ENCODE measurements at regions not wholly inside any gene's neighbourhood (a gene's known extent, or its start where the extent isn't known, plus 50 kb on each side); places are given as distances from the start of the nearest gene placed in this dataset.

DNA sequence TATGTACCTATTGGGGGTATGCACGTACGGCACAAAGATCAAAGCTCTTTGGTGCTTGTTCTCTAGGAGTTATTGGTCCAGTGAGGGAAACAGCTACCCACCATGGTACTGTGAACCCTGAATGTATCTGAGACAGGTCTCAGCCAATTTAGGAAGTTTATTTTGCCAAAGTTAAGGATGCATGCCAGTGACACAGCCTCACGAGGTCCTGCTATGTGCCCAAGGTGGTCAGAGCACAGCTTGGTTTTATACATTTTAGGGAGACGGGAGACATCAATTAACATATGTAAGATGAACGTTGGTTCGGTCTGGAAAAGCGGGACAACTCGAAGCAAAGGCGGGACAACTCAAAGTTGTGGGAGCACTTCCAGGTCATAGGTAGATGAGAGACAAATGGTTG lies 75.8 kb downstream of the SOWAHC start:
- H3K23ac ChIP-seq (ENCODE audit: low read length): no peak overlapping the region
- peak overlapping the region; percentile 65 for H2BK120ac ChIP-seq (ENCODE audit: insufficient read depth, low read length, poor library complexity)
- no peaks in the 10 kb centered on the region for H3K9me3 ChIP-seq (ENCODE audit: insufficient read depth, low read depth, low read length)
- WGBS (ENCODE audit: extremely low coverage, insufficient coverage, insufficient read length): no CpG with 5 or more reads among the region's 9 CpGs
- no peak overlapping the region for H3K9ac ChIP-seq (ENCODE audit: low read length)
- H4K91ac ChIP-seq (ENCODE audit: low read depth, low read length): peak overlapping the region; percentile 88
- peak overlapping the region; percentile 3 for H2AFZ ChIP-seq (ENCODE audit: insufficient read depth, low read length, poor library complexity)
- peak overlapping the region; percentile 26 for H4K8ac ChIP-seq (ENCODE audit: low read depth, low read length)
- peak overlapping the region; percentile 54 for H2BK5ac ChIP-seq (ENCODE audit: low read depth, low read length, poor library complexity)
- DNase-seq: no peak
- H3K4me1 ChIP-seq (ENCODE audit: control insufficient read depth in 1 of 2, insufficient read depth in 2 of 2, low read length in 2 of 2): peaks cover 37 to 43% of the 10 kb centered on the region in 2 experiments
- peak overlapping the region; percentile 42 for H3K14ac ChIP-seq (ENCODE audit: low read length)
- H3K4ac ChIP-seq (ENCODE audit: low read depth, low read length): peak overlapping the region; percentile 60
- no peak overlapping the region for H3K4me3 ChIP-seq (ENCODE audit: low read depth, low read length)
- no peak overlapping the region for H3K4me2 ChIP-seq (ENCODE audit: low read length)
- H3K27ac ChIP-seq (ENCODE audit: low read depth, low read length): peak overlapping the region; percentile 59
- peak overlapping the region; percentile 46 for H3K18ac ChIP-seq (ENCODE audit: low read length)
- peak overlapping the region; percentile 79 for H2AK5ac ChIP-seq (ENCODE audit: low read length)
- H2BK12ac ChIP-seq (ENCODE audit: low read length): peak overlapping the region; percentile 86
- H3K27me3 ChIP-seq (ENCODE audit: insufficient read depth, low read length): no peaks in the 10 kb centered on the region
- H4K12ac ChIP-seq (ENCODE audit: low read depth, low read length): no peak overlapping the region
- H3K79me2 ChIP-seq (ENCODE audit: control insufficient read depth, insufficient read depth, low read length, poor library complexity): peaks cover 2% of the 10 kb centered on the region
- H3K36me3 ChIP-seq (ENCODE audit: control insufficient read depth in 1 of 2, insufficient read depth in 2 of 2, low read length in 2 of 2): no peaks in the 10 kb centered on the region
- H3K79me1 ChIP-seq (ENCODE audit: low read length): peaks cover 38% of the 10 kb centered on the region

- Histone ChIP-seq H3K4me1 (ENCODE audit: control insufficient read depth in 1 of 2, insufficient read depth in 2 of 2, low read length in 2 of 2) (peaks cover 39 to 41% of the 10 kb centered on the region in 2 experiments), H3K4ac (ENCODE audit: low read depth, low read length) (peak overlapping the region; percentile 49), H3K27ac (ENCODE audit: low read depth, low read length) (peak overlapping the region; percentile 59), H3K27me3 (ENCODE audit: insufficient read depth, low read length) (no peaks in the 10 kb centered on the region), H4K8ac (ENCODE audit: low read depth, low read length) (peak overlapping the region; percentile 54), H3K4me2 (ENCODE audit: low read length) (no peak overlapping the region), H3K9me3 (ENCODE audit: insufficient read depth, low read depth, low read length) (no peaks in the 10 kb centered on the region), H3K18ac (ENCODE audit: low read length) (no peak overlapping the region), H3K14ac (ENCODE audit: low read length) (peak overlapping the region; percentile 68), H4K12ac (ENCODE audit: low read depth, low read length) (no peak overlapping the region), H4K91ac (ENCODE audit: low read depth, low read length) (peak overlapping the region; percentile 88), H2AFZ (ENCODE audit: insufficient read depth, low read length, poor library complexity) (peak overlapping the region; percentile 30), H3K79me2 (ENCODE audit: control insufficient read depth, insufficient read depth, low read length, poor library complexity) (peaks cover 2% of the 10 kb centered on the region), H2BK5ac (ENCODE audit: low read depth, low read length, poor library complexity) (peak overlapping the region; percentile 53), H3K9ac (ENCODE audit: low read length) (no peak overlapping the region), H3K23ac (ENCODE audit: low read length) (no peak overlapping the region), H3K4me3 (ENCODE audit: low read depth, low read length) (no peak overlapping the region), H3K79me1 (ENCODE audit: low read length) (peaks cover 38% of the 10 kb centered on the region), H2BK120ac (ENCODE audit: insufficient read depth, low read length, poor library complexity) (peak overlapping the region; percentile 65), H3K36me3 (ENCODE audit: control insufficient read depth in 1 of 2, insufficient read depth in 2 of 2, low read length in 2 of 2) (no peaks in the 10 kb centered on the region), H2AK5ac (ENCODE audit: low read length) (no peak overlapping the region), H2BK12ac (ENCODE audit: low read length) (peak overlapping the region; percentile 85)
- DNase-seq: no peak
- no CpG with 5 or more reads among the region's 6 CpGs for WGBS (ENCODE audit: extremely low coverage, insufficient coverage, insufficient read length)
These were observed 76.3 kb downstream of the SOWAHC start for GRCh38 chr2:109690457-109690821.

DNA sequence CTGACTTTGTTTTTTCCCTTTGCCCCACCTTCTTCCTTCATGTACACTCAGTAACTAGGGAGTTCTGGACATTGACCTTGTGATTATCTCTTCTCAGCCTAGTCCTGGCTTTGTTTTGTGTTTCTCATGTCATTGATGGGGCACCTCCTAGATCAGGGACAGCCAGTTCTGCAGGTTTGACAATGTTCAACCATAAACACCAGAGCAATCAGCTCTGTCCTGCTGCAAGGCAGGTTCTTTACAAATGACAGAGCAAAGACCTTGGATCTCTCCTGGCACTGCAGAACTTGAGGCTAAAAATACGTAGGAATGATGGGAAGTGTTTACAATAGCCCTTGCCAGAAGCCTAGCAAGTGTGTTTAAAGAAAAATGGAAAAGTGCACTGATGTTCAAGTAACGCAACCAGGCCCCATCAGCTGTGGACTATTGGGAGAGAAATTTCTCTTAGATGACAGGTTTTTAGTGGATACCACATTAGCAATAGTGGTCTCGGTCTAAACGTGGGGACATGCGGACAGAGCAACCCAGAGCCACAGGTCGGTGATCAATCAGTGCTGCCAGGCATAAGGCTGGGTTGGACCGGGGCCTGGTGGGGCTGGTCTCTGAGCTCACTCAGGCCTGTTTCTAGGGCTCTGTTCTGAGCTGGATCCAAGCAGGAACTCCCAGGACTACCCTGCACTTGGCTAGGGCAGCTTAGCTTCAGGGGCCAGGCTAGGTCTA lies 76.8 kb downstream of the SOWAHC start:
- H3K27ac ChIP-seq (ENCODE audit: low read depth, low read length): peak overlapping the region; percentile 92
- H3K9ac ChIP-seq (ENCODE audit: low read length): no peak overlapping the region
- no CpG with 5 or more reads among the region's 7 CpGs for WGBS (ENCODE audit: extremely low coverage, insufficient coverage, insufficient read length)
- H3K27me3 ChIP-seq (ENCODE audit: insufficient read depth, low read length): no peaks in the 10 kb centered on the region
- H3K23ac ChIP-seq (ENCODE audit: low read length): no peak overlapping the region
- peaks cover 39 to 40% of the 10 kb centered on the region in 2 experiments for H3K4me1 ChIP-seq (ENCODE audit: control insufficient read depth in 1 of 2, insufficient read depth in 2 of 2, low read length in 2 of 2)
- H4K8ac ChIP-seq (ENCODE audit: low read depth, low read length): peak overlapping the region; percentile 48
- H3K36me3 ChIP-seq (ENCODE audit: control insufficient read depth in 1 of 2, insufficient read depth in 2 of 2, low read length in 2 of 2): no peaks in the 10 kb centered on the region
- peak overlapping the region; percentile 93 for H2BK5ac ChIP-seq (ENCODE audit: low read depth, low read length, poor library complexity)
- DNase-seq: peak; percentile 52 to 79
- peak overlapping the region; percentile 1 for H3K4me2 ChIP-seq (ENCODE audit: low read length)
- peak overlapping the region; percentile 49 for H2AK5ac ChIP-seq (ENCODE audit: low read length)
- peak overlapping the region; percentile 75 for H3K18ac ChIP-seq (ENCODE audit: low read length)
- peak overlapping the region; percentile 30 for H3K4ac ChIP-seq (ENCODE audit: low read depth, low read length)
- peak overlapping the region; percentile 89 for H2BK120ac ChIP-seq (ENCODE audit: insufficient read depth, low read length, poor library complexity)
- H3K79me1 ChIP-seq (ENCODE audit: low read length): peaks cover 38% of the 10 kb centered on the region
- no peaks in the 10 kb centered on the region for H3K9me3 ChIP-seq (ENCODE audit: insufficient read depth, low read depth, low read length)
- peak overlapping the region; percentile 52 for H3K14ac ChIP-seq (ENCODE audit: low read length)
- peaks cover 2% of the 10 kb centered on the region for H3K79me2 ChIP-seq (ENCODE audit: control insufficient read depth, insufficient read depth, low read length, poor library complexity)
- peak overlapping the region; percentile 10 for H4K12ac ChIP-seq (ENCODE audit: low read depth, low read length)
- peak overlapping the region; percentile 85 for H2BK12ac ChIP-seq (ENCODE audit: low read length)
- H2AFZ ChIP-seq (ENCODE audit: insufficient read depth, low read length, poor library complexity): no peak overlapping the region
- H3K4me3 ChIP-seq (ENCODE audit: low read depth, low read length): no peak overlapping the region
- peak overlapping the region; percentile 93 for H4K91ac ChIP-seq (ENCODE audit: low read depth, low read length)

DNA sequence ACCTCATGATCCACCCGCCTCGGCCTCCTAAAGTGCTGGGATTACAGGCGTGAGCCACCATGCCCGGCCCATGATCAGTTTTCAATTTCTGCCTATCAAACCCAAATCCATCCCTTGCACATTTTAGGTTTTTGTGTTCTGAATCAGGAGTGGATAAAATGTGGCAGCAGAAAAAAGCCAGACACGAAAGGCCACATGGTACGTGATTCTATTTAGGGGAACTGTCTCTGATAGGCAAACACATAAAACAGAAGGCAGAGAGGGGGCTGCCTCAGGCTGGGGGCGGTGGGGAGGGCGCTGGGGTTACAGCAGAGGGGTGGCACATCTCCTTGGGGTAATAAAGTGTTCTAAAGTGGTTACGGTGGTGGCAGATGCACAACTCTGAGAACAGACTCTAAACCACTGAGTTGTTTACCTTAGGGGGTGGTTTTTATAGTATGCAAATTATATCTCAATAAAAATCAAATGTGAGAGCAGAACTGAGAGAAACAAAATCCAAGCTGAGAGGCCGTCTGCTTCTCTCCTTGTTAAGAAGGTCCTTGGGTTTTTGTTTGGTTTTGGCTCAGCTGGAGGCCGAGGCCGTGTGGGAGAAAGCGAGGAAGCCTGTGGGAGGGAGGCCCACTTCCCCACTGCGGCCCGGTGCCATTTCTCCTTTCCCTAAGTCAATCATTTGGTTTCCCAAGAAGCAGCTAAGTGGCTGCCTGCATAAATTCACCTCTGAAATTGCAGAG lies 78.0 kb downstream of the SOWAHC start:
- no peak overlapping the region for H3K4me2 ChIP-seq (ENCODE audit: low read length)
- peak overlapping the region; percentile 94 for H2BK120ac ChIP-seq (ENCODE audit: insufficient read depth, low read length, poor library complexity)
- H2AK5ac ChIP-seq (ENCODE audit: low read length): peak overlapping the region; percentile 64
- DNase-seq: no peak
- whole genome bisulfite sequencing (ENCODE audit: extremely low coverage, insufficient coverage, insufficient read length): no CpG with 5 or more reads among the region's 15 CpGs
- H4K12ac ChIP-seq (ENCODE audit: low read depth, low read length): no peak overlapping the region
- H3K79me1 ChIP-seq (ENCODE audit: low read length): peaks cover 39% of the 10 kb centered on the region
- H3K79me2 ChIP-seq (ENCODE audit: control insufficient read depth, insufficient read depth, low read length, poor library complexity): peaks cover 2% of the 10 kb centered on the region
- peak overlapping the region; percentile 81 for H3K14ac ChIP-seq (ENCODE audit: low read length)
- H3K4me3 ChIP-seq (ENCODE audit: low read depth, low read length): no peak overlapping the region
- peak overlapping the region; percentile 94 for H2BK5ac ChIP-seq (ENCODE audit: low read depth, low read length, poor library complexity)
- H2AFZ ChIP-seq (ENCODE audit: insufficient read depth, low read length, poor library complexity): peak overlapping the region; percentile 45
- H3K18ac ChIP-seq (ENCODE audit: low read length): peak overlapping the region; percentile 81
- H3K9me3 ChIP-seq (ENCODE audit: insufficient read depth, low read depth, low read length): no peaks in the 10 kb centered on the region
- peak overlapping the region; percentile 65 for H3K4ac ChIP-seq (ENCODE audit: low read depth, low read length)
- peak overlapping the region; percentile 94 for H2BK12ac ChIP-seq (ENCODE audit: low read length)
- peak overlapping the region; percentile 64 for H4K8ac ChIP-seq (ENCODE audit: low read depth, low read length)
- no peak overlapping the region for H3K23ac ChIP-seq (ENCODE audit: low read length)
- H3K27ac ChIP-seq (ENCODE audit: low read depth, low read length): peak overlapping the region; percentile 86
- peaks cover 36 to 39% of the 10 kb centered on the region in 2 experiments for H3K4me1 ChIP-seq (ENCODE audit: control insufficient read depth in 1 of 2, insufficient read depth in 2 of 2, low read length in 2 of 2)
- no peak overlapping the region for H3K9ac ChIP-seq (ENCODE audit: low read length)
- H3K36me3 ChIP-seq (ENCODE audit: control insufficient read depth in 1 of 2, insufficient read depth in 2 of 2, low read length in 2 of 2): no peaks in the 10 kb centered on the region
- H4K91ac ChIP-seq (ENCODE audit: low read depth, low read length): peak overlapping the region; percentile 88
- no peaks in the 10 kb centered on the region for H3K27me3 ChIP-seq (ENCODE audit: insufficient read depth, low read length)

All from trophoblast cell (in vitro differentiated cells and primary cell).